ENCODE measurements at regions not wholly inside any gene's neighbourhood (a gene's known extent, or its start where the extent isn't known, plus 50 kb on each side); places are given as distances from the start of the nearest gene placed in this dataset.

- TF ChIP-seq SP1 (IDR thresholded peaks at IDR 0.05) (no peak), FOXA1 (IDR thresholded peaks at IDR 0.05) (no peak), BHLHE40 (IDR thresholded peaks at IDR 0.05; ENCODE audit: borderline replicate concordance) (no peak), FOXK2 (IDR thresholded peaks at IDR 0.05) (no peak), ZNF384 (IDR thresholded peaks at IDR 0.05) (no peak), FOXM1 (IDR thresholded peaks at IDR 0.05; ENCODE audit: borderline replicate concordance) (no peak), ARNT (IDR thresholded peaks at IDR 0.05) (no peak), SUZ12 (IDR thresholded peaks at IDR 0.05) (no peak), CTBP1 (IDR thresholded peaks at IDR 0.05; ENCODE audit: borderline replicate concordance) (no peak), L3MBTL2 (conservative IDR thresholded peaks at IDR 0.05) (no peak), ELF4 (IDR thresholded peaks at IDR 0.05) (no peak), LEF1 (IDR thresholded peaks at IDR 0.05; ENCODE audit: borderline replicate concordance) (no peak), TARDBP (IDR thresholded peaks at IDR 0.05) (no peak), HDGF (IDR thresholded peaks at IDR 0.05; ENCODE audit: borderline replicate concordance) (no peak)
Observed at GRCh38 chr3:127487196-127487595, 103.3 kb downstream of the TPRA1 start.

All from HEK293T (cell line).